ENCODE measurements at regions not wholly inside any gene's neighbourhood (a gene's known extent, or its start where the extent isn't known, plus 50 kb on each side); places are given as distances from the start of the nearest gene placed in this dataset.

GRCh38 chr2:188092734-188093133 is 198.9 kb upstream of the GULP1 start:
- WGBS (ENCODE audit: insufficient coverage), result 100% methylated on average over 1 of the region's 2 CpGs
- Histone ChIP-seq H3K36me3 (ENCODE audit: control insufficient read depth in 4 of 4, insufficient read depth in 4 of 4, low read length in 3 of 4) (no peaks in the 10 kb centered on the region), H3K27me3 (replicated peaks in 2 of 5; ENCODE audit: control insufficient read depth in 4 of 5, insufficient read depth in 5 of 5, low read length in 4 of 5) (no peaks in the 10 kb centered on the region), H3K4me1 (ENCODE audit: control extremely low read depth in 1 of 4, control insufficient read depth in 4 of 4, insufficient read depth in 4 of 4, low read length in 3 of 4) (no peaks in the 10 kb centered on the region), H3K4me3 (ENCODE audit: control insufficient read depth in 1 of 7, extremely low read depth in 1 of 7, insufficient read depth in 4 of 7, low read depth in 2 of 7, low read length in 6 of 7) (no peak overlapping the region), H3K9me3 (ENCODE audit: control extremely low read depth in 1 of 5, control insufficient read depth in 4 of 5, insufficient read depth in 2 of 5, low read depth in 1 of 5, low read length in 4 of 5) (no peaks in the 10 kb centered on the region), H3K27ac (ENCODE audit: insufficient read depth in 1 of 2, low read depth in 1 of 2, low read length in 2 of 2, poor library complexity in 1 of 2, severe bottlenecking in 2 of 2) (no peak overlapping the region)
- CTCF ChIA-PET, result no interaction called here
- POLR2A ChIA-PET, result no interaction called here
- no peak for DNase-seq

DNA sequence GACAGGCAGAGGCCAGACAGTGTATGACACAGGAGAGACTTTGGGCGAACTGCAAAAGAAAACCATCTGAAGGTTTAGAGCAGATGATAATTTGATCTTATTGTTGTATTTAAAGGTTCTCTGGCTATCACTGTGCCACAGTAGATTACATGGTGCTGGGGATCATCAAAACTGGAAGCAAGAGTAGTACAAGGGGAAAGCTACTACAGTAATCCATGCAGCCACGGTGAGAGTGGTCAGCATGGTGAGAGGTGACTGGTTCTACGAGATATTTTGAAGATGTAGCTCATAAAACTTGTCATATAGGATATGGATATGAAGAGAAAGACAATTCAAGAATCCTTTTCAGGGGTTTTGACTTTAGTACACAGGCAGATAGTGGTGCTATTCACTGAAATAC is 194.8 kb upstream of the GULP1 start:
- no peaks in the 10 kb centered on the region for H3K27me3 ChIP-seq (replicated peaks in 2 of 5; ENCODE audit: control insufficient read depth in 4 of 5, insufficient read depth in 5 of 5, low read length in 4 of 5)
- DNase-seq, result no peak
- H3K9me3 ChIP-seq (ENCODE audit: control extremely low read depth in 1 of 5, control insufficient read depth in 4 of 5, insufficient read depth in 2 of 5, low read depth in 1 of 5, low read length in 4 of 5), result no peaks in the 10 kb centered on the region
- H3K4me3 ChIP-seq (ENCODE audit: control insufficient read depth in 1 of 7, extremely low read depth in 1 of 7, insufficient read depth in 4 of 7, low read depth in 2 of 7, low read length in 6 of 7), result no peak overlapping the region
- ChIA-PET CTCF (no interaction called here), POLR2A (no interaction called here)
- 91% methylated on average over 3 of the region's 3 CpGs for WGBS (ENCODE audit: insufficient coverage)
- no peak overlapping the region for H3K27ac ChIP-seq (ENCODE audit: insufficient read depth in 1 of 2, low read depth in 1 of 2, low read length in 2 of 2, poor library complexity in 1 of 2, severe bottlenecking in 2 of 2)
- no peaks in the 10 kb centered on the region for H3K36me3 ChIP-seq (ENCODE audit: control insufficient read depth in 4 of 4, insufficient read depth in 4 of 4, low read length in 3 of 4)
- no peaks in the 10 kb centered on the region for H3K4me1 ChIP-seq (ENCODE audit: control extremely low read depth in 1 of 4, control insufficient read depth in 4 of 4, insufficient read depth in 4 of 4, low read length in 3 of 4)

DNA sequence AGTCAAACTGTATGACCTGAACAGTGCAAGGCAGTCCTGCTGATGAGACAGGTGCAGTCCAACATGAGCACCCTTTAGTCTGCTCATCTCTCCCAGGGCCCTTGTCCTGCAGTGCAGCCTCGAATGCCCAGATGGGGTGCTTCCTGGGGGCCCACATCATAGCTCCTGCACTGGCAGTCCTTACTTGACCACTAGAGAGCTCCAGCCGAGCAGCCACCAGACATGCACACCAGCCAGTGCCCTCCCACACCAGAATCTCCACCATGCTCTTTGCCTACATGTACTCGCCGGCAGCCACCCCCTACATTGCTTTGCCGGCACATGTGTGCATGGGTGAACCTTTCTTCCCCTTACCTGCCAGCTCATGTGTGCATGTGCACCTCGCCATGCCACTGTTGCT is 188.8 kb upstream of the GULP1 start:
- WGBS (ENCODE audit: insufficient coverage), result 84% methylated on average over 5 of the region's 6 CpGs
- DNase-seq, result no peak
- no peaks in the 10 kb centered on the region for H3K36me3 ChIP-seq (ENCODE audit: control insufficient read depth in 4 of 4, insufficient read depth in 4 of 4, low read length in 3 of 4)
- POLR2A ChIA-PET, result no interaction called here
- no peaks in the 10 kb centered on the region for H3K4me1 ChIP-seq (ENCODE audit: control extremely low read depth in 1 of 4, control insufficient read depth in 4 of 4, insufficient read depth in 4 of 4, low read length in 3 of 4)
- no peak overlapping the region for H3K27ac ChIP-seq (ENCODE audit: insufficient read depth in 1 of 2, low read depth in 1 of 2, low read length in 2 of 2, poor library complexity in 1 of 2, severe bottlenecking in 2 of 2)
- H3K9me3 ChIP-seq (ENCODE audit: control extremely low read depth in 1 of 5, control insufficient read depth in 4 of 5, insufficient read depth in 2 of 5, low read depth in 1 of 5, low read length in 4 of 5), result peaks cover 0 to 1% (median 0%) of the 10 kb centered on the region in 5 experiments
- no peak overlapping the region for H3K4me3 ChIP-seq (ENCODE audit: control insufficient read depth in 1 of 7, extremely low read depth in 1 of 7, insufficient read depth in 4 of 7, low read depth in 2 of 7, low read length in 6 of 7)
- no peaks in the 10 kb centered on the region for H3K27me3 ChIP-seq (replicated peaks in 2 of 5; ENCODE audit: control insufficient read depth in 4 of 5, insufficient read depth in 5 of 5, low read length in 4 of 5)
- CTCF ChIA-PET, result no interaction called here

GRCh38 chr2:188114014-188114413 is 177.7 kb upstream of the GULP1 start:
- CTCF ChIA-PET, result interaction anchor here (0.7 kb wide), 1 partner anchor 14 kb away, joined by 3 read pairs; no protein-coding TSS in a partner anchor
- 56% methylated on average over 1 of the region's 1 CpG for WGBS (ENCODE audit: insufficient coverage)
- H3K4me1 ChIP-seq (ENCODE audit: control extremely low read depth in 1 of 4, control insufficient read depth in 4 of 4, insufficient read depth in 4 of 4, low read length in 3 of 4), result no peaks in the 10 kb centered on the region
- no peak overlapping the region for H3K4me3 ChIP-seq (ENCODE audit: control insufficient read depth in 1 of 7, extremely low read depth in 1 of 7, insufficient read depth in 4 of 7, low read depth in 2 of 7, low read length in 6 of 7)
- H3K27me3 ChIP-seq (replicated peaks in 2 of 5; ENCODE audit: control insufficient read depth in 4 of 5, insufficient read depth in 5 of 5, low read length in 4 of 5), result no peaks in the 10 kb centered on the region
- no peaks in the 10 kb centered on the region for H3K9me3 ChIP-seq (ENCODE audit: control extremely low read depth in 1 of 5, control insufficient read depth in 4 of 5, insufficient read depth in 2 of 5, low read depth in 1 of 5, low read length in 4 of 5)
- POLR2A ChIA-PET, result no interaction called here
- H3K36me3 ChIP-seq (ENCODE audit: control insufficient read depth in 4 of 4, insufficient read depth in 4 of 4, low read length in 3 of 4), result no peaks in the 10 kb centered on the region
- DNase-seq, result no peak
- H3K27ac ChIP-seq (ENCODE audit: insufficient read depth in 1 of 2, low read depth in 1 of 2, low read length in 2 of 2, poor library complexity in 1 of 2, severe bottlenecking in 2 of 2), result no peak overlapping the region

DNA sequence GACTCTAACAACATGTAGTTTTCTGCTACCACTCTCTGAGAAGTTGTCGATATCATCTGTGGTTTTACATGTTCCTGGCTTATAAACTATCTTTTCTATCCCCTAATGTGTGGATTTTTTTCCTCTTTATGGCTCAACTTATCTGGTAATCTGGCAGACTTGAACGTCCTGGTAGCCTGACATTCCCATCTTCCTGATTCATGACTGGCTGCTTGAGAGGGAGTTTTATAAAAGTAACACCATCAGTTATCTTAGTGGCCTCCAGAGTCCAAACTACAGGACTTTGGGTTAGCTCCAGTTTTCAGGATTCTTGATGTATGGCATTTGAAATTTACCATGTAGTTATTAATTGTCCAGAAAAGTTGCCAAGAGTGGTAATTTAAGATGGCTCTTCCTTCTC is 174.0 kb upstream of the GULP1 start:
- no peak for DNase-seq
- no peaks in the 10 kb centered on the region for H3K36me3 ChIP-seq (ENCODE audit: control insufficient read depth in 4 of 4, insufficient read depth in 4 of 4, low read length in 3 of 4)
- no peaks in the 10 kb centered on the region for H3K9me3 ChIP-seq (ENCODE audit: control extremely low read depth in 1 of 5, control insufficient read depth in 4 of 5, insufficient read depth in 2 of 5, low read depth in 1 of 5, low read length in 4 of 5)
- no peaks in the 10 kb centered on the region for H3K4me1 ChIP-seq (ENCODE audit: control extremely low read depth in 1 of 4, control insufficient read depth in 4 of 4, insufficient read depth in 4 of 4, low read length in 3 of 4)
- POLR2A ChIA-PET, result no interaction called here
- H3K27ac ChIP-seq (ENCODE audit: insufficient read depth in 1 of 2, low read depth in 1 of 2, low read length in 2 of 2, poor library complexity in 1 of 2, severe bottlenecking in 2 of 2), result no peak overlapping the region
- H3K27me3 ChIP-seq (replicated peaks in 2 of 5; ENCODE audit: control insufficient read depth in 4 of 5, insufficient read depth in 5 of 5, low read length in 4 of 5), result no peaks in the 10 kb centered on the region
- no peak overlapping the region for H3K4me3 ChIP-seq (ENCODE audit: control insufficient read depth in 1 of 7, extremely low read depth in 1 of 7, insufficient read depth in 4 of 7, low read depth in 2 of 7, low read length in 6 of 7)
- WGBS (ENCODE audit: insufficient coverage), result 0% methylated on average over 1 of the region's 2 CpGs
- CTCF ChIA-PET, result no interaction called here

- DNase-seq, result no peak
- Histone ChIP-seq H3K9me3 (ENCODE audit: control extremely low read depth in 1 of 5, control insufficient read depth in 4 of 5, insufficient read depth in 2 of 5, low read depth in 1 of 5, low read length in 4 of 5) (no peaks in the 10 kb centered on the region), H3K4me3 (ENCODE audit: control insufficient read depth in 1 of 7, extremely low read depth in 1 of 7, insufficient read depth in 4 of 7, low read depth in 2 of 7, low read length in 6 of 7) (no peak overlapping the region), H3K27me3 (replicated peaks in 2 of 5; ENCODE audit: control insufficient read depth in 4 of 5, insufficient read depth in 5 of 5, low read length in 4 of 5) (no peaks in the 10 kb centered on the region), H3K4me1 (ENCODE audit: control extremely low read depth in 1 of 4, control insufficient read depth in 4 of 4, insufficient read depth in 4 of 4, low read length in 3 of 4) (no peaks in the 10 kb centered on the region), H3K27ac (ENCODE audit: insufficient read depth in 1 of 2, low read depth in 1 of 2, low read length in 2 of 2, poor library complexity in 1 of 2, severe bottlenecking in 2 of 2) (no peak overlapping the region), H3K36me3 (ENCODE audit: control insufficient read depth in 4 of 4, insufficient read depth in 4 of 4, low read length in 3 of 4) (no peaks in the 10 kb centered on the region)
- POLR2A ChIA-PET, result no interaction called here
- CTCF ChIA-PET, result no interaction called here
- no CpG with 5 or more reads among the region's 1 CpG for WGBS (ENCODE audit: insufficient coverage)
Measured at GRCh38 chr2:188118431-188118830, 173.2 kb upstream of the GULP1 start.

DNA sequence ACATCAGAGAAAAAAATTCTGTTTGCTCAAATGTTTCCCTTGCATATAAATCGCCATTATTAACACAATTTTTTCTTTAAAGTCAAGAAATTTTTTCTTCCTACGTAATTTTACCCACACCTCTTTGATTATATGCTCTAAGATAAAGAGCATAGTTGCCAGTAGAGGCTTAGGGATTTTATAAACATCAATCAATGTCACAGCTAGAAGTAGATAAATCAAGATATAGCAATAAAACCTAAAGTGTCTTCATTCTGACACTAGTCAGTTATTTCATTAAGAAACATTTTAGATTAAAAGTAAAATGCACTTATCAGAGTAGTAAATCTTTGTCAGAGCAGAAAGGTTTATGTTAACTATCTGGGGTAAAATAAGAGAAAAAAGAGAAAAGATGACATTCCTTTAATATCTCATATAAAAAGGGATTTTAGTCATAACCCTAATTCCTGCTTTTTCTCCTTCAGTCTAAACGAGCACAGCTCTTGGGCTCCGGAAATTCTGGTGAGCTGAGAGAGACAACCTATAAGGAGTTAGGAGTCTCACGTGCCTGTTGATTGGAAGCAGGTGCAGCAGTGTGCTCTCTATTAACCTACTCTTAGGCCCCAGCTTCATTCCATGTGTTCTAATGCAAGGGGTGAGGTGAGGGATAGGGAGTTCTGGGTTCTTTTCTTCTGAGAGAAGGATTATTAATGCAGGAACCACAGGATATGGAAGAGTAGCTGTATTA is 172.4 kb upstream of the GULP1 start:
- Histone ChIP-seq H3K4me3 (ENCODE audit: control insufficient read depth in 1 of 7, extremely low read depth in 1 of 7, insufficient read depth in 4 of 7, low read depth in 2 of 7, low read length in 6 of 7) (no peak overlapping the region), H3K27me3 (replicated peaks in 2 of 5; ENCODE audit: control insufficient read depth in 4 of 5, insufficient read depth in 5 of 5, low read length in 4 of 5) (no peaks in the 10 kb centered on the region), H3K36me3 (ENCODE audit: control insufficient read depth in 4 of 4, insufficient read depth in 4 of 4, low read length in 3 of 4) (no peaks in the 10 kb centered on the region), H3K9me3 (ENCODE audit: control extremely low read depth in 1 of 5, control insufficient read depth in 4 of 5, insufficient read depth in 2 of 5, low read depth in 1 of 5, low read length in 4 of 5) (no peaks in the 10 kb centered on the region), H3K27ac (ENCODE audit: insufficient read depth in 1 of 2, low read depth in 1 of 2, low read length in 2 of 2, poor library complexity in 1 of 2, severe bottlenecking in 2 of 2) (no peak overlapping the region), H3K4me1 (ENCODE audit: control extremely low read depth in 1 of 4, control insufficient read depth in 4 of 4, insufficient read depth in 4 of 4, low read length in 3 of 4) (no peaks in the 10 kb centered on the region)
- ChIA-PET POLR2A (no interaction called here), CTCF (no interaction called here)
- WGBS (ENCODE audit: insufficient coverage), result 88% methylated on average over 3 of the region's 5 CpGs
- no peak for DNase-seq
